Mesothelial cell of epicardium (in vitro differentiated cells): ENCODE measurements at regions not wholly inside any gene's neighbourhood (a gene's known extent, or its start where the extent isn't known, plus 50 kb on each side); places are given as distances from the start of the nearest gene placed in this dataset.
A peak's percentile ranks its signal among the peaks of the same experiment; 100 is the strongest.
"Not testable (repeated sequence)": the region's sequence is repeated elsewhere in the genome, so short reads cannot be mapped to it uniquely, and the experiment has no call there.

ENCODE experiments used
- DNase-seq, 2 experiments: peaks; one replicate each; pipeline ENCODE4 v3.0.0; 2021; ENCODE audit warnings: low spot score in 2 of 2; ENCODE audit not compliant: unreplicated experiment in 2 of 2
- H3K27ac Mint-ChIP-seq: 2 replicates; pipeline ENCODE4 v1.8.0; 2021; ENCODE audit warnings: mixed read lengths
- H3K27me3 Mint-ChIP-seq: 2 replicates; pipeline ENCODE4 v1.8.0; 2021; ENCODE audit warnings: low read depth, mixed read lengths
- H3K36me3 Mint-ChIP-seq: 2 replicates; pipeline ENCODE4 v1.8.0; 2021; ENCODE audit warnings: mixed read lengths
- H3K4me1 Mint-ChIP-seq: 2 replicates; pipeline ENCODE4 v1.8.0; 2021; ENCODE audit warnings: mixed read lengths
- H3K4me3 Mint-ChIP-seq: 2 replicates; pipeline ENCODE4 v1.8.0; 2021; ENCODE audit warnings: mild to moderate bottlenecking, moderate library complexity, mixed read lengths
- H3K9me3 Mint-ChIP-seq: 2 replicates; pipeline ENCODE4 v1.8.0; 2021; ENCODE audit warnings: mixed read lengths
- CTCF ChIP-seq: fragments of 200-600 bp; sonication (generic); IDR thresholded peaks from one replicate; pipeline ENCODE4 v1.5.0; 2021; ENCODE audit warnings: antibody characterized with exemption; ENCODE audit not compliant: unreplicated experiment

DNA sequence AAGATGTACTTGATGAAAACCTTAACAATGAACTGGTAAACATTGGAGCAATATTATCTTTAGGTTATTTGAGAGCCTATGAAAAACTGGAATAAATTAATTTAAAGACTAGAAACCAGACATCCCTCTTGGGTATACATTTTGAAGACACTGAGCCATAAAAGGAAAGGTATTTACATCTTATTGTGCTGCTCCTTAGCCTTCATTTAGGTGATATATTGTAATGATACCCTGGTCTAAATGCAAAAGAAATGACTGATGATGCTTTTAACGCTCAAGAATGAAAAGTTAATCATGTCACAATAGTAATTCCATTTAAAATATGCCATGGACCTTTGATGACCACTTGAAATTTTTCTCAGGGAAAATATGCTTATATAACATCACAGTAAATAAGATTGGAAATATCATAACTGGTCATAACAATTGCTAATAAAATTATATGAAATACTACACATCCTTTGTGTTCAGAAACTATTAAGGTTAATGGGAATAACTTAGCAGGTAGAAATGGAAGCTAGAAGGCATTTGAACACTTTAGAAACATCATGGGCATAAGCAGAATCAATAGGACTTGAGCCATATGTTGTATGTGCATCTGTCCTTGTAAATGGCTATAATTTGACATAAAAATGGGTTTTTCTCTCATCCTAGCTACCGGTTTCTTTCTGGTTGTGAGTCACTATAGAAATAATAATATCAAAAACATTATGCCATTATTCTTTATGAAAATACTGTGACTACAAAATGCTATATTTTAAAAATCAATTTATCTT, 979.7 kb downstream of the RAPGEF2 start:
- no peak for DNase-seq
- no peaks in the 10 kb centered on the region for H3K27me3 Mint-ChIP-seq
- no peak for TF ChIP-seq CTCF
- H3K4me3 Mint-ChIP-seq = no peak overlapping the region
- H3K4me1 Mint-ChIP-seq = peaks cover 8% of the 10 kb centered on the region
- peaks cover 17% of the 10 kb centered on the region for H3K9me3 Mint-ChIP-seq
- H3K27ac Mint-ChIP-seq = peak overlapping the region; percentile 10
- H3K36me3 Mint-ChIP-seq = peaks cover 5% of the 10 kb centered on the region

DNA sequence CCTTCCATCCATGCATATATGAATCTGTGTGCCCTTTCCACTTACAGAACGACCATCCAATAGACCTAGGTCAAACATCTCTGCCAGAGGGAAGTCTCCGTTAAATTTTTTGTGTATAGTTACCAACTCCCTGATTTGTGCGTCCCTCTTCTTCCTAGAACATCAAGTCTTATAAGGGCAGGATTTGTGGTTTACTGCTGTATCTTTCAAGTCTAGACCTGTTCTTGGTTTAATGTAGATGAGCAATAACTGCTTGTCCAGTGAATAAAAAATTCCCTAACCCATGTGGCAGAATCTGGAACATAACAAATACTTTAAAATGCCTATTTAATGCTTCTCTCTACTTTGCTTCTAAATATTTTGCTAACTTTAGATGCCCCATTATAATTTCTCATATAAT, 988.8 kb downstream of the RAPGEF2 start:
- Mint-ChIP-seq H3K4me1 (no peaks in the 10 kb centered on the region), H3K36me3 (peaks cover 5% of the 10 kb centered on the region), H3K4me3 (no peak overlapping the region), H3K27ac (no peak overlapping the region), H3K9me3 (peaks cover 23% of the 10 kb centered on the region), H3K27me3 (no peaks in the 10 kb centered on the region)
- no peak for TF ChIP-seq CTCF
- DNase-seq = no peak

GRCh38 chr4:160100316-160100715, 997.4 kb downstream of the RAPGEF2 start:
- TF ChIP-seq CTCF = no peak
- Mint-ChIP-seq H3K9me3 (peaks cover 17% of the 10 kb centered on the region), H3K27me3 (no peaks in the 10 kb centered on the region), H3K36me3 (no peaks in the 10 kb centered on the region), H3K4me3 (no peak overlapping the region), H3K27ac (no peak overlapping the region), H3K4me1 (peaks cover 3% of the 10 kb centered on the region)
- no peak for DNase-seq

DNA sequence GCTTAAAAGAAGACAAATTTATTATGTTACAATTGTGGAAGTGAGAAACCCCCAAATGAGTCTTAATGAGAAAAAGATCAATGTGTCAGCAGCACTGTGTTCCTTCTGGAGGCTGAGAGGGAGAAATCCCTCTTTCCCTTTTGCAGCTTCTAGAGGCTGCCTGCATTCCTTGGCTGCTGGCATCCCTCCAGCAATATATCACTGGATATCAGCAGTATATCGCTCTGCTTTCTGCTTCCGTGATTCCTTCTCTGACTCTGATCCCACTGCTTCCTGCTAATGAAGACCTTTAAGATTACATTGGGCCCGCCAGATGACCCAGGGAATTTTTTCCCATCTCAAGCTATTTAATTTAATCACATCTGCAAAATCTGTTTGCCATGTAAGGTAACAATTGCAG, 1008.0 kb downstream of the RAPGEF2 start:
- H3K36me3 Mint-ChIP-seq = peaks cover 28% of the 10 kb centered on the region
- H3K4me3 Mint-ChIP-seq = no peak overlapping the region
- DNase-seq = no peak
- TF ChIP-seq CTCF = no peak
- H3K4me1 Mint-ChIP-seq = no peaks in the 10 kb centered on the region
- no peak overlapping the region for H3K27ac Mint-ChIP-seq
- H3K27me3 Mint-ChIP-seq = no peaks in the 10 kb centered on the region
- H3K9me3 Mint-ChIP-seq = peaks cover 63% of the 10 kb centered on the region

DNA sequence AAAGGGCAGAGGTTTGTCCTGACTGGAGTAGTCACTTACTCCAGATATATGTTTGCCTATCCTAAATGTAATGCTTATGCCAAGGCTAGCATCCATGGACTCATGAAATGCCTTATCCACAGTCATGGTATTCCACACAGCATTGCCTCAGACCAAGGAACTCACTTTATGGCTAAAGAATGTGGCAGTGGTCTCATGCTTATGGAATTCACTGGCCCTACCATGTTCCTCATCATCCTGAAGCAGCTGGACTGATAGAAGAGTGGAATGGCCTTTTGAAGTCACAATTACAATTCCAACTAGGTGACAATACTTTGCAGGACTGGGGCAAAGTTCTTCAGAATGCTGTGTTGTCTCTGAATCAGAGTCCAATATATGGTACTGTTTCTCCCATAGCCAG, 1014.8 kb downstream of the RAPGEF2 start:
- no peaks in the 10 kb centered on the region for H3K4me1 Mint-ChIP-seq
- H3K27ac Mint-ChIP-seq = no peak overlapping the region
- H3K36me3 Mint-ChIP-seq = peaks cover 11% of the 10 kb centered on the region
- no peak for TF ChIP-seq CTCF
- peaks cover 46% of the 10 kb centered on the region for H3K9me3 Mint-ChIP-seq
- no peak for DNase-seq
- no peaks in the 10 kb centered on the region for H3K27me3 Mint-ChIP-seq
- H3K4me3 Mint-ChIP-seq = no peak overlapping the region

- H3K27ac Mint-ChIP-seq, H3K9me3 Mint-ChIP-seq, H3K36me3 Mint-ChIP-seq, H3K27me3 Mint-ChIP-seq, DNase-seq, H3K4me3 Mint-ChIP-seq: not testable (repeated sequence)
- H3K4me1 Mint-ChIP-seq = peaks cover 23% of the 10 kb centered on the region
Measured at GRCh38 chr4:160125576-160126287, 1022.9 kb downstream of the RAPGEF2 start.
